ENCODE measurements at regions not wholly inside any gene's neighbourhood (a gene's known extent, or its start where the extent isn't known, plus 50 kb on each side); places are given as distances from the start of the nearest gene placed in this dataset.

DNA sequence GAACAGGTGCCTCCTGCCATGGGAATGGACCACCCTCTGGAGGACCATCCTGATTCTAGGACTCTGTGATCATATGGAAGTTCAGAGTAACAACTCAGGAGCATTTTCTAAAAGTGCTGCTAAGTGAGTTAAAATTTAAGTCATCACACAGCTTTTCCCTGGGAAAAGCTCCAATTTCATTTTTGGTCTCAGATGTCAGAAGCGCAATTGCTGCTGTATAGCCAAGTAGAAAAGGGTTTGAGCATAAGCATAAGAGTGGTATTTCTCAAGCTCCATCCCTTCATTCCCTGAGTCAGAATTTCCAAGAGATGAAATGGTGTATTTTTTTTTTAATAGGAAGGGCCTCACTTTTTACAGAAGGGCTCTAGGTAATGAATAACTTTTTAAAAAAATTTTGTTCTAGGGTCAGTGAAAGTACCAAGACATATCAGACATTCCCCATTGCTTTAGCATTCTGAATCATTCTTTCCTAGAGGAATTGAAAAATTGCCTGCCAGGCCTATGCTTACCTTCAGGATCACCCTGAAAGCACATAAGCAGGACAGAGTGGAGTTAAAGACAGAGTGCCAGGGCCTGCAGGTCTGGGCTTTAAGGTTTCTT lies 564.5 kb upstream of the ISX start:
- Histone ChIP-seq H3K4me3 (ENCODE audit: low read depth, low read length) (no peak overlapping the region), H3K36me3 (no peaks in the 10 kb centered on the region)

GRCh38 chr22:34502821-34503220 lies 563.1 kb upstream of the ISX start:
- no peak for TF ChIP-seq CTCF (IDR thresholded peaks at IDR 0.05; ENCODE audit: low read depth, low read length)

More for the DNA sequence above, 564.5 kb upstream of the ISX start:
- Histone ChIP-seq H3K27ac (no peak overlapping the region), H3K9me3 (ENCODE audit: severe bottlenecking) (peaks cover 4% of the 10 kb centered on the region), H3K27me3 (ENCODE audit: insufficient read depth, low read depth, severe bottlenecking) (no peaks in the 10 kb centered on the region)
- no peak for DNase-seq
- TF ChIP-seq CTCF (IDR thresholded peaks at IDR 0.05; ENCODE audit: low read depth, low read length), result no peak

DNA sequence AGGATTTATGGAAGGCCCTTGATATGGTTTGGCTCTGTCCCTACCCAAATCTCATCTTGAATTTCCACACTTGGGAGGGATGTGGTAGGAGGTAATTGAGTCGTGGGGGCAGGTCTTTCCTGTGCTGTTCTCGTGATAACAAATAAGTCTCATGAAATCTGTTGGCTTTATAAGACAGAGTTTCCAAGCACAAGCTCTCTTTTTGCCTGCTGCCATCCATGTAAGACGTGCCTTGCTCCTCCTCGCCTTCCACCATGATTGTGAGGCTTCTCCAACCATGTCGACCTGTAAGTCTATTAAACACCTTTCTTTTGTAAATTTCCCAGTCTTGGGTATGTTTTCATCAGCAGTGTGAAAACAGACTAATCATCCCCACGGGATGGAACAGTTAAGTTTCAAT lies 557.2 kb upstream of the ISX start:
- no peaks in the 10 kb centered on the region for H3K36me3 ChIP-seq
- H3K9me3 ChIP-seq (ENCODE audit: severe bottlenecking), result no peaks in the 10 kb centered on the region
- DNase-seq, result no peak
- H3K4me3 ChIP-seq (ENCODE audit: low read depth, low read length), result no peak overlapping the region
- no peak overlapping the region for H3K27ac ChIP-seq
- H3K27me3 ChIP-seq (ENCODE audit: insufficient read depth, low read depth, severe bottlenecking), result no peaks in the 10 kb centered on the region
- TF ChIP-seq CTCF (IDR thresholded peaks at IDR 0.05; ENCODE audit: low read depth, low read length), result no peak

More at GRCh38 chr22:34502821-34503220, 563.1 kb upstream of the ISX start:
- Histone ChIP-seq H3K36me3 (no peaks in the 10 kb centered on the region), H3K27ac (no peak overlapping the region), H3K9me3 (ENCODE audit: severe bottlenecking) (no peaks in the 10 kb centered on the region), H3K27me3 (ENCODE audit: insufficient read depth, low read depth, severe bottlenecking) (no peaks in the 10 kb centered on the region), H3K4me3 (ENCODE audit: low read depth, low read length) (no peak overlapping the region)
- DNase-seq, result no peak

- DNase-seq, result no peak
- H3K36me3 ChIP-seq, result no peaks in the 10 kb centered on the region
- no peak for TF ChIP-seq CTCF (IDR thresholded peaks at IDR 0.05; ENCODE audit: low read depth, low read length)
- no peak overlapping the region for H3K4me3 ChIP-seq (ENCODE audit: low read depth, low read length)
- H3K27me3 ChIP-seq (ENCODE audit: insufficient read depth, low read depth, severe bottlenecking), result no peaks in the 10 kb centered on the region
- H3K9me3 ChIP-seq (ENCODE audit: severe bottlenecking), result no peaks in the 10 kb centered on the region
- H3K27ac ChIP-seq, result no peak overlapping the region
These were observed 539.3 kb upstream of the ISX start for GRCh38 chr22:34526681-34527080.

GRCh38 chr22:34534101-34534500 lies 531.9 kb upstream of the ISX start:
- H3K27ac ChIP-seq, result no peak overlapping the region
- H3K4me3 ChIP-seq (ENCODE audit: low read depth, low read length), result no peak overlapping the region
- H3K36me3 ChIP-seq, result no peaks in the 10 kb centered on the region
- no peaks in the 10 kb centered on the region for H3K27me3 ChIP-seq (ENCODE audit: insufficient read depth, low read depth, severe bottlenecking)
- DNase-seq, result peak; percentile 8
- no peaks in the 10 kb centered on the region for H3K9me3 ChIP-seq (ENCODE audit: severe bottlenecking)
- TF ChIP-seq CTCF (IDR thresholded peaks at IDR 0.05; ENCODE audit: low read depth, low read length), result no peak

DNA sequence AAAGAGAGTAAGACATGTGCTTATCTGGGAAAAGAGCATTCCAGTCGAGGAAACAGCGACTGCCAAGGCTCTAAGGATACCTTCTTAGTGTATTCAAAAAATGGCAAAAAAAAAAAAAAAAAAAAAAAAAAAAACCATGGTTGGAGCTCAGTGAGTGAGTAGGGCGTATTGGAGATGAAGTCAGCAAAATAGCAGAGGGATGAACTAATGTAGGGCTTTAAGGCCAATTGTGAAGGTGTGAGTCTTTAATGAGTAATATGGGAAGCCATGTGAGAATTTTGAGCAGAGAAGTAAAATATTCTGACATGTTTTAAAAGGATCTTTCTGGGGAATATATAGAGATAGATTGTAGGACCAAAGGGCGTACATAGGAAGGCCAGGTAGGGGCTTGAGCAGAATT lies 498.6 kb upstream of the ISX start:
- H3K36me3 ChIP-seq, result no peaks in the 10 kb centered on the region
- H3K27ac ChIP-seq, result no peak overlapping the region
- no peaks in the 10 kb centered on the region for H3K9me3 ChIP-seq (ENCODE audit: severe bottlenecking)
- DNase-seq, result no peak
- no peaks in the 10 kb centered on the region for H3K27me3 ChIP-seq (ENCODE audit: insufficient read depth, low read depth, severe bottlenecking)
- H3K4me3 ChIP-seq (ENCODE audit: low read depth, low read length), result no peak overlapping the region
- no peak for TF ChIP-seq CTCF (IDR thresholded peaks at IDR 0.05; ENCODE audit: low read depth, low read length)

Measured in WERI-Rb-1 (cell line).